A549 (cell line): ENCODE measurements at regions not wholly inside any gene's neighbourhood (a gene's known extent, or its start where the extent isn't known, plus 50 kb on each side); places are given as distances from the start of the nearest gene placed in this dataset.

ENCODE experiments used
- ATAC-seq, 2 experiments: fragments of 200-7000 bp in 1 of 2; fragments of >200 bp in 1 of 2; cut with Nextera tagmentation in 1 of 2; cut with Tn5 transposase in 1 of 2; 3 replicates each; pipeline versions ENCODE4 v1.8.0 to v1.9.1; 2018 to 2020; ENCODE audit warnings: mild to moderate bottlenecking in 1 of 2, moderate library complexity in 1 of 2
- CTCF ChIA-PET: fragments of 300-600 bp; sonication (Branson Sonifier 250); formaldehyde crosslinking; extraction: SDS; loops from one replicate; lab custom pipeline; 2021; ENCODE audit warnings: antibody characterized with exemption, inconsistent platforms; lab: Yijun Ruan, JAX
- POLR2A ChIA-PET: fragments of 350-600 bp; formaldehyde crosslinking; extraction: SDS; loops from one replicate; lab custom pipeline; 2021; ENCODE audit warnings: antibody characterized with exemption, inconsistent platforms; lab: Yijun Ruan, JAX
- DNase-seq, 2 experiments: peaks; one replicate each; pipeline versions ENCODE4 v3.0.0 to v3.0.0-alpha.2; 2011 to 2016; ENCODE audit warnings: low read depth in 1 of 2, low spot score in 1 of 2
- FAIRE-seq: peaks from 2 replicates; lab custom pipeline; 2011; peaks lifted over from hg19 to GRCh38; lab: Jason Lieb, UNC
- H3K27ac ChIP-seq, 2 experiments: fragments of >200 bp; sonication (Bioruptor Twin); formaldehyde crosslinking; 3 replicates each; pipeline ENCODE4 v1.5.1; 2016 to 2017
- H3K4me1 ChIP-seq: fragments of >200 bp; sonication (Bioruptor Twin); formaldehyde crosslinking; 3 replicates; pipeline ENCODE4 v1.6.1; 2016
- H3K4me2 ChIP-seq: fragments of >200 bp; sonication (Bioruptor Twin); formaldehyde crosslinking; 3 replicates; pipeline ENCODE4 v1.6.1; 2016
- H3K4me3 ChIP-seq: fragments of >200 bp; sonication (Bioruptor Twin); formaldehyde crosslinking; 3 replicates; pipeline ENCODE4 v1.5.1; 2016
- H3K9me3 ChIP-seq: fragments of >200 bp; sonication (Bioruptor Twin); formaldehyde crosslinking; 3 replicates; pipeline ENCODE4 v1.6.1; 2016
- ATOH8 ChIP-seq: fragments of 250-450 bp; sonication (Bioruptor Pico); IDR thresholded peaks from 2 replicates; pipeline ENCODE4 v1.5.0; 2020; ENCODE audit warnings: low read depth, mild to moderate bottlenecking, moderate library complexity
- CBX2 ChIP-seq: fragments of 200-600 bp; sonication (generic); IDR thresholded peaks from 2 replicates; pipeline ENCODE4 v1.6.1; 2016; ENCODE audit warnings: low read depth, mild to moderate bottlenecking, borderline replicate concordance
- CHD4 ChIP-seq: fragments of 200-600 bp; sonication (generic); IDR thresholded peaks from 2 replicates; pipeline ENCODE4 v1.6.1; 2016; ENCODE audit warnings: antibody characterized with exemption, mild to moderate bottlenecking, borderline replicate concordance
- FOSL2 ChIP-seq, 2 experiments: fragments of 450-650 bp in 1 of 2; fragments of >200 bp in 1 of 2; sonication (Bioruptor Twin) in 1 of 2; formaldehyde crosslinking; IDR thresholded peaks; 2 replicates each; pipeline versions ENCODE4 v1.5.0 to v1.6.1; 2016 to 2020; ENCODE audit warnings: mild to moderate bottlenecking in 1 of 2, moderate library complexity in 1 of 2
- HEYL ChIP-seq: fragments of 250-450 bp; sonication (Bioruptor Pico); IDR thresholded peaks from 2 replicates; pipeline ENCODE4 v1.8.0; 2021; ENCODE audit warnings: mild to moderate bottlenecking, moderate library complexity
- HOXA7 ChIP-seq: fragments of 250-450 bp; sonication (Bioruptor Pico); IDR thresholded peaks from 2 replicates; pipeline ENCODE4 v1.5.0; 2020; ENCODE audit warnings: mild to moderate bottlenecking, moderate library complexity
- HOXB13 ChIP-seq: fragments of 250-450 bp; sonication (Bioruptor Pico); IDR thresholded peaks from 2 replicates; pipeline ENCODE4 v1.5.0; 2020; ENCODE audit warnings: low read depth, mild to moderate bottlenecking, moderate library complexity
- JUNB ChIP-seq: fragments of >200 bp; sonication (Bioruptor Twin); formaldehyde crosslinking; IDR thresholded peaks from 2 replicates; pipeline ENCODE4 v1.6.1; 2016
- MAX ChIP-seq: IDR thresholded peaks from 2 replicates; pipeline ENCODE4 v1.6.1; 2012
- PHF8 ChIP-seq: fragments of 200-600 bp; sonication (generic); IDR thresholded peaks from 2 replicates; pipeline ENCODE4 v1.6.1; 2016; ENCODE audit warnings: low read depth, mild to moderate bottlenecking, antibody characterized with exemption, moderate library complexity, borderline replicate concordance
- RAD21 ChIP-seq, 2 experiments: fragments of >200 bp in 1 of 2; sonication (Bioruptor Twin) in 1 of 2; formaldehyde crosslinking in 1 of 2; IDR thresholded peaks in 1 of 2; conservative IDR thresholded peaks in 1 of 2; 2 replicates in 1 of 2; 3 replicates in 1 of 2; pipeline ENCODE4 v1.6.1; 2012 to 2018; ENCODE audit warnings: inconsistent platforms in 1 of 2
- RARB ChIP-seq: fragments of 250-450 bp; sonication (Bioruptor Pico); IDR thresholded peaks from 2 replicates; pipeline ENCODE4 v1.8.0; 2021; ENCODE audit warnings: mild to moderate bottlenecking, moderate library complexity
- RFX5 ChIP-seq: fragments of 450-650 bp; IDR thresholded peaks from 2 replicates; pipeline ENCODE4 v1.7.1; 2014; ENCODE audit warnings: antibody characterized with exemption, mild to moderate bottlenecking, moderate library complexity
- RNF2 ChIP-seq: fragments of 200-600 bp; sonication (generic); IDR thresholded peaks from 2 replicates; pipeline ENCODE4 v1.6.1; 2016; ENCODE audit warnings: low read depth, mild to moderate bottlenecking, antibody characterized with exemption, moderate library complexity, borderline replicate concordance
- SMC3 ChIP-seq: fragments of >200 bp; sonication (Bioruptor Twin); formaldehyde crosslinking; IDR thresholded peaks from 3 replicates; pipeline ENCODE4 v1.6.1; 2018; ENCODE audit warnings: inconsistent platforms
- TFCP2L1 ChIP-seq: fragments of 250-450 bp; sonication (Bioruptor Pico); IDR thresholded peaks from 2 replicates; pipeline ENCODE4 v1.5.0; 2021; ENCODE audit warnings: mild to moderate bottlenecking
- TP53 ChIP-seq: fragments of 250-450 bp; sonication (Bioruptor Pico); IDR thresholded peaks from 2 replicates; pipeline ENCODE4 v1.5.0; 2021; ENCODE audit warnings: mild to moderate bottlenecking, moderate library complexity
- ZFP36 ChIP-seq: fragments of 450-650 bp; IDR thresholded peaks from 2 replicates; pipeline ENCODE4 v1.6.1; 2014; ENCODE audit warnings: borderline replicate concordance; ENCODE audit not compliant: partially characterized antibody
- ZSCAN20 ChIP-seq: fragments of 250-450 bp; sonication (Bioruptor Pico); IDR thresholded peaks from 2 replicates; pipeline ENCODE4 v1.8.0; 2022; ENCODE audit warnings: mild to moderate bottlenecking, moderate library complexity
- WGBS: methylation state at CpG from one replicate; pipeline ENCODE4 v1.1.6; 2017; ENCODE audit errors: missing lambda C conversion rate; 5-methylcytosine and 5-hydroxymethylcytosine counted together
- TF ChIP-seq, protein P1 (sequence below): IDR thresholded peaks from 2 replicates; pipeline ENCODE4 v1.6.1; 2012

DNA sequence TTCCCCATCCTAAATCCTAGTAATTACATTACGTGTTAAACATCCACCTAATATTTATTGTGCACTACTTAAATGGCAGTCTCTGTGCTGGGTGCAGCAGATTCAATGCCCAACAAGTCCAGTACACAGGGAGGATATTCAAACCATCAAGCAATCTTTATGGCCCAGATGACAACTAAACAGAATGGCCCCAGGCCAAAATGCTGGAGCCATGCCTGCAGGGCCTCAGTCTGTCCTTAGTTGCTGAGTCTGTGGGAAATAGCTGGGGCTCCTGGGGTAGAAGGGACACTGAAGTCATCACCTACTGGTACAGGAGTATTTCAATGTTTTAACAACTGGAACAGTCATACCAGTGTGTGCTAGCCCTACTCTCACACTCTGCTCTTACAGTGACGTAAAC is 153.5 kb downstream of the ZNF608 start:
- Histone ChIP-seq H3K4me2 (no peak overlapping the region), H3K4me1 (peaks cover 19% of the 10 kb centered on the region), H3K27ac (peak overlapping the region in 1 of 2 experiments; percentile 29; a peak in 1 of 6 replicates), H3K9me3 (no peaks in the 10 kb centered on the region), H3K4me3 (no peak overlapping the region)
- FAIRE-seq (no peak), DNase-seq (no peak), ATAC-seq (no peak)
- 95% methylated on average over 2 of the region's 2 CpGs for WGBS
- POLR2A ChIA-PET: no interaction called here
- TF ChIP-seq TFCP2L1: no peak
- no peak for TF ChIP-seq HOXB13
- no peak for TF ChIP-seq FOSL2 (IDR thresholded peaks at IDR 0.05)
- TF ChIP-seq FOSL2 (CRISPR knock-in tag; IDR thresholded peaks at IDR 0.05): no peak
- no peak for TF ChIP-seq ZFP36
- TF ChIP-seq PHF8: no peak
- no peak for TF ChIP-seq MAX
- no peak for TF ChIP-seq RAD21 (conservative IDR thresholded peaks at IDR 0.05 in 1 of 2, IDR thresholded peaks at IDR 0.05 in 1 of 2)
- TF ChIP-seq TP53 (CRISPR knock-in tag): no peak
- TF ChIP-seq RARB (CRISPR knock-in tag): no peak
- no peak for TF ChIP-seq RFX5
- TF ChIP-seq ZSCAN20: no peak
- no peak for TF ChIP-seq ATOH8
- CTCF ChIA-PET: no interaction called here

GRCh38 chr5:124591583-124591982 is 154.9 kb downstream of the ZNF608 start:
- H3K4me1 ChIP-seq: peaks cover 7% of the 10 kb centered on the region
- 87% methylated on average over 5 of the region's 5 CpGs for WGBS
- ChIA-PET CTCF (no interaction called here), POLR2A (no interaction called here)
- no peak for ATAC-seq
- no peak overlapping the region for H3K4me2 ChIP-seq
- H3K27ac ChIP-seq: no peak overlapping the region
- no peak for TF ChIP-seq HEYL (CRISPR knock-in tag)
- TF ChIP-seq FOSL2 (IDR thresholded peaks at IDR 0.05): no peak
- no peak for TF ChIP-seq FOSL2 (CRISPR knock-in tag; IDR thresholded peaks at IDR 0.05)
- no peak for TF ChIP-seq CBX2
- TF ChIP-seq HOXA7 (CRISPR knock-in tag): no peak
- no peak for TF ChIP-seq RNF2
- TF ChIP-seq RAD21 (conservative IDR thresholded peaks at IDR 0.05 in 1 of 2, IDR thresholded peaks at IDR 0.05 in 1 of 2): no peak
- no peak for TF ChIP-seq JUNB
- TF ChIP-seq RFX5: no peak
- TF ChIP-seq SMC3: no peak
- TF ChIP-seq, all 56 proteins: peak for 0
- DNase-seq (no peak), FAIRE-seq (no peak)
- Histone ChIP-seq H3K4me3 (no peak overlapping the region), H3K9me3 (no peaks in the 10 kb centered on the region)

- no peaks in the 10 kb centered on the region for H3K4me1 ChIP-seq
- TF ChIP-seq RNF2 (no peak), ZSCAN20 (no peak), HOXB13 (no peak)
- TF ChIP-seq, all 56 proteins: peak for 0
- no peak overlapping the region for H3K4me2 ChIP-seq
- ATAC-seq (no peak), FAIRE-seq (peak; percentile 39), DNase-seq (no peak)
- no peak overlapping the region for H3K27ac ChIP-seq
- H3K4me3 ChIP-seq: no peak overlapping the region
- CTCF ChIA-PET: no interaction called here
- POLR2A ChIA-PET: no interaction called here
- 81% methylated on average over 1 of the region's 1 CpG for WGBS
- H3K9me3 ChIP-seq: no peaks in the 10 kb centered on the region
These were observed 155.8 kb downstream of the ZNF608 start for GRCh38 chr5:124590686-124591085.

DNA sequence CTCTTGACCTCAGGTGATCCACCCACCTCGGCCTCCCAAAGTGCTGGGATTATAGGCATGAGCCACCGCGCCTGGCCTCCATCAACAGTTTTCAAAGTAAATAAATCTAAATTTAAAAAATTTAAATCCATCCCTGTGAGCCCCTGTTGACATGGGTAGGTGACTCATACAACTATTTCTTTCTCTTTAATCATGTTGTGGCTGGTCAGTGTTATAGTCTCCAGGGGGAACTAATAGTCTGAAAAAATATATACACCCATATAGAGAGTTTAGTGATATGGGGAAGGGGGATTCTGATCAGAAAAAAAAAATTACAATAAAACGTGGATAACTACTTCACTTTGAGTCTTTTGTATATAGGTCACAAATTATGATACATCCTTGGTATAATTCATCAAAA is 159.2 kb downstream of the ZNF608 start:
- Histone ChIP-seq H3K4me3 (no peak overlapping the region), H3K9me3 (no peaks in the 10 kb centered on the region), H3K4me1 (peaks cover 16% of the 10 kb centered on the region), H3K27ac (no peak overlapping the region), H3K4me2 (no peak overlapping the region)
- TF ChIP-seq JUNB: no peak
- TF ChIP-seq ATOH8: no peak
- TF ChIP-seq, protein P1, sequence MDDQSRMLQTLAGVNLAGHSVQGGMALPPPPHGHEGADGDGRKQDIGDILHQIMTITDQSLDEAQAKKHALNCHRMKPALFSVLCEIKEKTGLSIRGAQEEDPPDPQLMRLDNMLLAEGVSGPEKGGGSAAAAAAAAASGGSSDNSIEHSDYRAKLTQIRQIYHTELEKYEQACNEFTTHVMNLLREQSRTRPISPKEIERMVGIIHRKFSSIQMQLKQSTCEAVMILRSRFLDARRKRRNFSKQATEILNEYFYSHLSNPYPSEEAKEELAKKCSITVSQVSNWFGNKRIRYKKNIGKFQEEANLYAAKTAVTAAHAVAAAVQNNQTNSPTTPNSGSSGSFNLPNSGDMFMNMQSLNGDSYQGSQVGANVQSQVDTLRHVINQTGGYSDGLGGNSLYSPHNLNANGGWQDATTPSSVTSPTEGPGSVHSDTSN: no peak
- no peak for TF ChIP-seq CHD4
- ChIA-PET CTCF (no interaction called here), POLR2A (no interaction called here)
- 75% methylated on average over 4 of the region's 4 CpGs for WGBS
- no peak for DNase-seq
- no peak for FAIRE-seq
- ATAC-seq: no peak
